Psoas muscle (tissue), 7 donors: ENCODE measurements at regions not wholly inside any gene's neighbourhood (a gene's known extent, or its start where the extent isn't known, plus 50 kb on each side); places are given as distances from the start of the nearest gene placed in this dataset.
A peak's percentile ranks its signal among the peaks of the same experiment; 100 is the strongest.

ENCODE experiments used
- ATAC-seq, 4 donors: fragments of 200-7000 bp; cut with Tn5 transposase; one replicate each; pipeline ENCODE4 v1.9.1; 2020; ENCODE audit warnings: moderate library complexity in 3 of 4, mild to moderate bottlenecking in 2 of 4
- DNase-seq, 2 donors: peaks; one replicate each; pipeline ENCODE4 v3.0.0-alpha.2; 2020
- H3K27ac ChIP-seq: fragments of 200-600 bp; one replicate; pipeline ENCODE4 v1.8.0; 2022
- H3K27me3 ChIP-seq, 3 donors: fragments of 200-600 bp in 1 of 3; one replicate each; pipeline versions ENCODE4 v1.6.1 to v1.8.0; 2013 to 2022; ENCODE audit warnings: low read length in 2 of 3, mild to moderate bottlenecking in 2 of 3, moderate library complexity in 1 of 3; ENCODE audit not compliant: insufficient read depth in 3 of 3
- H3K36me3 ChIP-seq, 2 donors: fragments of 200-600 bp in 1 of 2; one replicate each; pipeline versions ENCODE4 v1.6.1 to v1.8.0; 2013 to 2022; ENCODE audit warnings: low read depth in 1 of 2, mild to moderate bottlenecking in 1 of 2, moderate library complexity in 1 of 2; ENCODE audit not compliant: insufficient read depth in 1 of 2
- H3K4me1 ChIP-seq: fragments of 200-600 bp; one replicate; pipeline ENCODE4 v1.8.0; 2022
- H3K4me3 ChIP-seq: fragments of 200-600 bp; one replicate; pipeline ENCODE4 v1.8.0; 2022; ENCODE audit warnings: mild to moderate bottlenecking
- H3K9me3 ChIP-seq: fragments of 200-600 bp; one replicate; pipeline ENCODE4 v1.8.0; 2022
- WGBS, 3 donors: extraction: QIAGEN DNeasy Blood & Tissue Kit; methylation state at CpG; one replicate each; pipeline versions ENCODE4 v1.1.6 to v1.1.7; 2013; 5-methylcytosine and 5-hydroxymethylcytosine counted together
- intact Hi-C, 2 donors: fragments of 100-400 bp; cut with DNase I; formaldehyde crosslinking; loops; one replicate each; pipeline versions ENCODE4 v1.11.0 to v1.14.2; 2022
- TF ChIP-seq, protein P1 (sequence below): fragments of 200-600 bp; IDR thresholded peaks from one replicate; pipeline ENCODE4 v1.8.0; 2022; ENCODE audit warnings: antibody characterized with exemption
- donor health status: healthy with polysubstance abuse.
- donor health status: DM: no; HTN: no; CAD: no; lungs with moderate emphysema.
- donor health status: Bipolar disorder and iron deficiency.
- donor health status: healthy.
- donor health status: DM: yes; HTN: yes; CAD: no.
- donor health status: DM: no; HTN: no; CAD: no.
- donor health status: DM: yes; HTN: yes; CAD: no.

DNA sequence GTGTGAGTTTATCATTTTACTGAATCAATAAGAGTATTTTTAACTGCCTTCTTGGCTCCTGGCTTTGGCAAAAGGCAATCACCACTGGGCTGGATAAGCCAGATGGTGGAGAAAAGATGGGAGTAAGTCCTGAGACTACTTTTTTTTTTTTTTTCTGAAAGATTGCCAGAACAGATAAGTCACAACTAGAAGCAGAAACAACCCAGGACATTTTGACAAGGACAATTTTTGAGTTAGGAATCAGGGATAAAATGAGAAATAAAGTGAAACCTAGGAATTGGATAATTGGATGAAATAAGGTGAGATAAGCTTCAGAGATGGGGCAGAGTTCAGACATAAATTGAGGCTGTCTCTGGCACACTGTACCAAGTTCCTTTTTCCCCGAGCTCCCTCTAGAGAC, 471.0 kb downstream of the KLHL13 start:
- H3K4me1 ChIP-seq = no peaks in the 10 kb centered on the region
- TF ChIP-seq, protein P1, sequence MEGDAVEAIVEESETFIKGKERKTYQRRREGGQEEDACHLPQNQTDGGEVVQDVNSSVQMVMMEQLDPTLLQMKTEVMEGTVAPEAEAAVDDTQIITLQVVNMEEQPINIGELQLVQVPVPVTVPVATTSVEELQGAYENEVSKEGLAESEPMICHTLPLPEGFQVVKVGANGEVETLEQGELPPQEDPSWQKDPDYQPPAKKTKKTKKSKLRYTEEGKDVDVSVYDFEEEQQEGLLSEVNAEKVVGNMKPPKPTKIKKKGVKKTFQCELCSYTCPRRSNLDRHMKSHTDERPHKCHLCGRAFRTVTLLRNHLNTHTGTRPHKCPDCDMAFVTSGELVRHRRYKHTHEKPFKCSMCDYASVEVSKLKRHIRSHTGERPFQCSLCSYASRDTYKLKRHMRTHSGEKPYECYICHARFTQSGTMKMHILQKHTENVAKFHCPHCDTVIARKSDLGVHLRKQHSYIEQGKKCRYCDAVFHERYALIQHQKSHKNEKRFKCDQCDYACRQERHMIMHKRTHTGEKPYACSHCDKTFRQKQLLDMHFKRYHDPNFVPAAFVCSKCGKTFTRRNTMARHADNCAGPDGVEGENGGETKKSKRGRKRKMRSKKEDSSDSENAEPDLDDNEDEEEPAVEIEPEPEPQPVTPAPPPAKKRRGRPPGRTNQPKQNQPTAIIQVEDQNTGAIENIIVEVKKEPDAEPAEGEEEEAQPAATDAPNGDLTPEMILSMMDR = no peak

GRCh38 chrX:117641913-117642656, 474.5 kb downstream of the KLHL13 start:
- TF ChIP-seq, protein P1 = no peak
- DNase-seq (no peak), ATAC-seq (peak in 3 of 4 donors; percentile 41 to 80 (median 76))
- no peaks in the 10 kb centered on the region for H3K36me3 ChIP-seq
- no peak overlapping the region for H3K27ac ChIP-seq
- no peak overlapping the region for H3K4me3 ChIP-seq
- WGBS, 3 donors = 62 to 69% (median 68%) methylated on average over 6 of the region's 6 CpGs
- H3K9me3 ChIP-seq = no peaks in the 10 kb centered on the region
- H3K27me3 ChIP-seq = no peaks in the 10 kb centered on the region
- no peaks in the 10 kb centered on the region for H3K4me1 ChIP-seq
- intact Hi-C loops = no loop called here

More for the DNA sequence above, 471.0 kb downstream of the KLHL13 start:
- Histone ChIP-seq H3K9me3 (no peaks in the 10 kb centered on the region), H3K27me3 (no peaks in the 10 kb centered on the region), H3K4me3 (no peak overlapping the region), H3K27ac (no peak overlapping the region), H3K36me3 (no peaks in the 10 kb centered on the region)
- DNase-seq = no peak
- no peak for ATAC-seq
- intact Hi-C loops = loop anchor here in 1 of 2 donors (2.0 kb wide), 1 partner anchor 63 kb away; no protein-coding TSS in a partner anchor
- WGBS, 3 donors = 50 to 75% (median 65%) methylated on average over 1 of the region's 1 CpG

DNA sequence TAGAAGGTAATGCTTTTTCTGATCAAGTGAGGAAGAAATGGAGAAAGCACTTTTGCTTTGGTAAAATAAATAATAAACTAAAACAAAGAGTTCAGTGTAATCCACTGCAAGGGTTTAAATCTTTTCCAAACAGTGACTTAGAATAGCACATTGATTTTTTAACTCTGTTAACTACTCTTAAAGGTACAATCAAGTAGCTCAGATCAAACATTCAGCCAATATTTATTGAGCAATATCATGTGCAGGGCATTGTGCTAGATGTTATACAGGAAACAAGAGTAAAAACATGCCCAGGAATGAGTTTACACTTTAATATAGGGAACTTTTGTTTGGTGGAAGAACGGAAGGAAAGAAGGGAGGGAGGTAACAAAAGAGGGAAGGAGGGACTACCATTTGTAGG, 479.8 kb downstream of the KLHL13 start:
- H3K4me1 ChIP-seq = no peaks in the 10 kb centered on the region
- H3K4me3 ChIP-seq = no peak overlapping the region
- H3K27ac ChIP-seq = no peak overlapping the region
- TF ChIP-seq, protein P1 = no peak
- DNase-seq = no peak
- ATAC-seq = no peak
- 36 to 64% (median 44%) methylated on average over 1 of the region's 1 CpG for WGBS, 3 donors
- no peaks in the 10 kb centered on the region for H3K9me3 ChIP-seq
- no peaks in the 10 kb centered on the region for H3K27me3 ChIP-seq
- H3K36me3 ChIP-seq = no peaks in the 10 kb centered on the region
- intact Hi-C loops = no loop called here

GRCh38 chrX:117633277-117633676, 483.3 kb downstream of the KLHL13 start:
- intact Hi-C loops = no loop called here

More at GRCh38 chrX:117633277-117633676, 483.3 kb downstream of the KLHL13 start:
- Histone ChIP-seq H3K4me3 (no peak overlapping the region), H3K4me1 (no peaks in the 10 kb centered on the region), H3K27me3 (no peaks in the 10 kb centered on the region), H3K27ac (no peak overlapping the region), H3K36me3 (no peaks in the 10 kb centered on the region), H3K9me3 (no peaks in the 10 kb centered on the region)
- ATAC-seq (no peak), DNase-seq (no peak)
- WGBS, 3 donors = 58 to 87% (median 67%) methylated on average over 1 of the region's 1 CpG
- TF ChIP-seq, protein P1 = no peak
